ENCODE measurements at regions not wholly inside any gene's neighbourhood (a gene's known extent, or its start where the extent isn't known, plus 50 kb on each side); places are given as distances from the start of the nearest gene placed in this dataset.

DNA sequence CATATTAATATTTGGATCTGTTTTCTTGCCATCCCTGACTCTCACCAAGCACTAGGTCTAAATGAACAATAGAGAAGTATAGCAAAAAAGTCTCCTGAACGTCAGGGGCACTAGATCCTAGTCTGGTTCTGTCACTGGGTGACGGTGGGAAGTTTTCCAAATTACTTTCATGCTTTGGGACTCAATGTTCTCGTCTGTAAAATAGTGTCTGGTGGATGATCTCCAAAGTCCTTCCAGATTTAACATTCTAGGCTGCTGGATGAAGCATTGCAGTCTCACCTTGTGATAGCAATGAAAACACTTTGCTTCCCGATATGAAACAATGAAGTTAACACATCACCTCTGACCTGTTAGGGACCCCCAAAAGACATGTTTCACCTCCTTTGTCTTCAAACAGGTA, 199.3 kb downstream of the SEC61B start:
- Histone ChIP-seq H3K4me3 (replicated peaks in 1 of 3; ENCODE audit: low read depth in 2 of 3, low read length in 3 of 3) (no peak overlapping the region), H3K36me3 (replicated peaks in 1 of 2; ENCODE audit: control insufficient read depth in 1 of 2, insufficient read depth in 2 of 2, low read length in 2 of 2) (no peaks in the 10 kb centered on the region), H3K27me3 (ENCODE audit: control insufficient read depth in 2 of 2, insufficient read depth in 2 of 2, low read length in 2 of 2) (no peaks in the 10 kb centered on the region), H3K9ac (ENCODE audit: insufficient read depth, low read length, poor library complexity, severe bottlenecking) (no peak overlapping the region), H3K4me1 (ENCODE audit: control insufficient read depth in 1 of 2, insufficient read depth in 2 of 2, low read length in 2 of 2) (peaks cover 0 to under 1% of the 10 kb centered on the region in 2 donors), H3K79me2 (ENCODE audit: insufficient read depth, low read length) (no peaks in the 10 kb centered on the region), H3K27ac (ENCODE audit: low read depth in 1 of 2, low read length in 2 of 2) (no peak overlapping the region), H4K20me1 (ENCODE audit: insufficient read depth, low read length) (no peaks in the 10 kb centered on the region), H2AFZ (ENCODE audit: insufficient read depth, low read depth, low read length, poor library complexity, severe bottlenecking) (no peak overlapping the region), H3K9me3 (replicated peaks in 1 of 2; ENCODE audit: control insufficient read depth in 1 of 2, insufficient read depth in 1 of 2, low read length in 2 of 2) (no peaks in the 10 kb centered on the region), H3K4me2 (replicated peaks; ENCODE audit: extremely low read depth, low read length, poor library complexity, severe bottlenecking) (no peak overlapping the region)
- no peak overlapping the region for H3K27ac Mint-ChIP-seq
- no peaks in the 10 kb centered on the region for H3K36me3 Mint-ChIP-seq
- H3K27me3 Mint-ChIP-seq (ENCODE audit: low read depth in 3 of 3) = peaks cover 0 to 5% (median 1%) of the 10 kb centered on the region in 3 donors
- H3K4me3 Mint-ChIP-seq = no peak overlapping the region
- TF ChIP-seq, protein P1, sequence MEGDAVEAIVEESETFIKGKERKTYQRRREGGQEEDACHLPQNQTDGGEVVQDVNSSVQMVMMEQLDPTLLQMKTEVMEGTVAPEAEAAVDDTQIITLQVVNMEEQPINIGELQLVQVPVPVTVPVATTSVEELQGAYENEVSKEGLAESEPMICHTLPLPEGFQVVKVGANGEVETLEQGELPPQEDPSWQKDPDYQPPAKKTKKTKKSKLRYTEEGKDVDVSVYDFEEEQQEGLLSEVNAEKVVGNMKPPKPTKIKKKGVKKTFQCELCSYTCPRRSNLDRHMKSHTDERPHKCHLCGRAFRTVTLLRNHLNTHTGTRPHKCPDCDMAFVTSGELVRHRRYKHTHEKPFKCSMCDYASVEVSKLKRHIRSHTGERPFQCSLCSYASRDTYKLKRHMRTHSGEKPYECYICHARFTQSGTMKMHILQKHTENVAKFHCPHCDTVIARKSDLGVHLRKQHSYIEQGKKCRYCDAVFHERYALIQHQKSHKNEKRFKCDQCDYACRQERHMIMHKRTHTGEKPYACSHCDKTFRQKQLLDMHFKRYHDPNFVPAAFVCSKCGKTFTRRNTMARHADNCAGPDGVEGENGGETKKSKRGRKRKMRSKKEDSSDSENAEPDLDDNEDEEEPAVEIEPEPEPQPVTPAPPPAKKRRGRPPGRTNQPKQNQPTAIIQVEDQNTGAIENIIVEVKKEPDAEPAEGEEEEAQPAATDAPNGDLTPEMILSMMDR (IDR thresholded peaks at IDR 0.05) = no peak
- peaks cover 0 to 2% (median 0%) of the 10 kb centered on the region in 7 donors for H3K9me3 Mint-ChIP-seq
- 80% methylated on average over 1 of the region's 4 CpGs for WGBS (ENCODE audit: insufficient coverage)
- peaks cover 2% of the 10 kb centered on the region for H3K4me1 Mint-ChIP-seq
- DNase-seq = no peak
- intact Hi-C loops (cut with micrococcal nuclease) = loop anchor here in 1 of 2 donors (2.0 kb wide), 1 partner anchor 27 kb away; no protein-coding TSS in a partner anchor

GRCh38 chr9:99425124-99425523, 203.0 kb downstream of the SEC61B start:
- intact Hi-C loops (cut with micrococcal nuclease) = no loop called here
- Histone ChIP-seq H4K20me1 (ENCODE audit: insufficient read depth, low read length) (no peaks in the 10 kb centered on the region), H3K27ac (ENCODE audit: low read depth in 1 of 2, low read length in 2 of 2) (no peak overlapping the region), H3K9ac (ENCODE audit: insufficient read depth, low read length, poor library complexity, severe bottlenecking) (no peak overlapping the region), H3K4me2 (replicated peaks; ENCODE audit: extremely low read depth, low read length, poor library complexity, severe bottlenecking) (no peak overlapping the region), H2AFZ (ENCODE audit: insufficient read depth, low read depth, low read length, poor library complexity, severe bottlenecking) (no peak overlapping the region), H3K36me3 (replicated peaks in 1 of 2; ENCODE audit: control insufficient read depth in 1 of 2, insufficient read depth in 2 of 2, low read length in 2 of 2) (no peaks in the 10 kb centered on the region), H3K27me3 (ENCODE audit: control insufficient read depth in 2 of 2, insufficient read depth in 2 of 2, low read length in 2 of 2) (no peaks in the 10 kb centered on the region), H3K79me2 (ENCODE audit: insufficient read depth, low read length) (no peaks in the 10 kb centered on the region), H3K9me3 (replicated peaks in 1 of 2; ENCODE audit: control insufficient read depth in 1 of 2, insufficient read depth in 1 of 2, low read length in 2 of 2) (no peaks in the 10 kb centered on the region), H3K4me1 (ENCODE audit: control insufficient read depth in 1 of 2, insufficient read depth in 2 of 2, low read length in 2 of 2) (no peaks in the 10 kb centered on the region), H3K4me3 (replicated peaks in 1 of 3; ENCODE audit: low read depth in 2 of 3, low read length in 3 of 3) (no peak overlapping the region)
- TF ChIP-seq, protein P1 (IDR thresholded peaks at IDR 0.05) = no peak
- Mint-ChIP-seq H3K4me1 (peaks cover 4% of the 10 kb centered on the region), H3K27ac (no peak overlapping the region), H3K27me3 (ENCODE audit: low read depth in 3 of 3) (peaks cover 0 to 4% (median 0%) of the 10 kb centered on the region in 3 donors), H3K9me3 (peaks cover 0 to 4% (median 2%) of the 10 kb centered on the region in 7 donors), H3K36me3 (no peaks in the 10 kb centered on the region), H3K4me3 (no peak overlapping the region)
- no peak for DNase-seq

Measured in CD14-positive monocyte (primary cell).